Mucosa of descending colon (tissue), 3 donors: ENCODE measurements at regions not wholly inside any gene's neighbourhood (a gene's known extent, or its start where the extent isn't known, plus 50 kb on each side); places are given as distances from the start of the nearest gene placed in this dataset.

ENCODE experiments used
- ATAC-seq: fragments of 200-7000 bp; cut with Tn5 transposase; one replicate; pipeline ENCODE4 v1.9.1; 2020; ENCODE audit warnings: mild to moderate bottlenecking, moderate library complexity
- DNase-seq, 3 donors: peaks; one replicate each; pipeline ENCODE4 v3.0.0-alpha.2; 2020
- H3K36me3 ChIP-seq: fragments of 200-600 bp; one replicate; pipeline ENCODE4 v1.8.0; 2021; ENCODE audit warnings: low read depth, mild to moderate bottlenecking
- H3K4me1 ChIP-seq: fragments of 200-600 bp; one replicate; pipeline ENCODE4 v1.8.0; 2021; ENCODE audit warnings: low read depth, mild to moderate bottlenecking
- H3K4me3 ChIP-seq: fragments of 200-600 bp; one replicate; pipeline ENCODE4 v1.8.0; 2021; ENCODE audit warnings: mild to moderate bottlenecking
- H3K9me3 ChIP-seq: fragments of 200-600 bp; one replicate; pipeline ENCODE4 v1.8.0; 2021; ENCODE audit warnings: mild to moderate bottlenecking
- CTCF ChIP-seq: fragments of 200-600 bp; IDR thresholded peaks from one replicate; pipeline ENCODE4 v1.8.0; 2022; ENCODE audit warnings: antibody characterized with exemption, mild to moderate bottlenecking
- intact Hi-C, 2 donors: fragments of 100-400 bp; cut with DNase I in 1 of 2; cut with micrococcal nuclease in 1 of 2; formaldehyde crosslinking; loops; one replicate each; pipeline versions ENCODE4 v1.11.0 to v1.11.1; 2022; cut with DNase I, micrococcal nuclease
- donor health status: DM: no; HTN: no; CAD: no; lungs with moderate emphysema.
- donor health status: DM: no; HTN: no; CAD: no.
- donor health status: DM: no; HTN: yes; CAD: no.

DNA sequence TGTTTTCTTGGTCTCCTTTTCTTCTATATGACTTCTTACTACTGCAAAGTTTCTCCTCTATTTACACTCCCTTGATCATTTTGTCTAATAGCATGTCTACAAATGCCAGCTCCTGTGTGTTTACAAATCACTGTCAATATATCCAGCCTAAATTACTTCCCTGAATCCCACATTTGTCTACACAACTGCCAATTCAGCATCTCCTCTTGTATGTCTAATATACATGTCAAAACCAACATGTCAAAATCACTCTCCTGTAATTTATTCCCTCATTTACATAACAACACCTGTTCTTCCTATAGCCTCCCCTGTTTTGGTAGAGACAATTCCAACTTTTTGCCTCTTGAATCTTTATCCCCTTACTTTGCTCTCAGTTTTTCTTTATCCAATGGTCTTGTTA, 359.3 kb downstream of the PLOD2 start:
- no peaks in the 10 kb centered on the region for H3K9me3 ChIP-seq
- no peaks in the 10 kb centered on the region for H3K36me3 ChIP-seq
- ATAC-seq, result no peak
- no peak overlapping the region for H3K4me3 ChIP-seq
- no peak for DNase-seq
- intact Hi-C loops, result no loop called here
- no peak for TF ChIP-seq CTCF
- no peaks in the 10 kb centered on the region for H3K4me1 ChIP-seq

- no peak for TF ChIP-seq CTCF
- DNase-seq, result no peak
- intact Hi-C loops, result no loop called here
These were observed 353.0 kb downstream of the PLOD2 start for GRCh38 chr3:145807990-145808389.

GRCh38 chr3:145812391-145812790, 348.6 kb downstream of the PLOD2 start:
- ATAC-seq (no peak), DNase-seq (no peak)
- H3K9me3 ChIP-seq, result no peaks in the 10 kb centered on the region
- no peaks in the 10 kb centered on the region for H3K4me1 ChIP-seq
- no peaks in the 10 kb centered on the region for H3K36me3 ChIP-seq
- intact Hi-C loops, result no loop called here
- H3K4me3 ChIP-seq, result no peak overlapping the region
- TF ChIP-seq CTCF, result no peak

More at GRCh38 chr3:145807990-145808389, 353.0 kb downstream of the PLOD2 start:
- Histone ChIP-seq H3K4me1 (no peaks in the 10 kb centered on the region), H3K4me3 (no peak overlapping the region), H3K9me3 (no peaks in the 10 kb centered on the region), H3K36me3 (no peaks in the 10 kb centered on the region)
- ATAC-seq, result no peak

- DNase-seq (no peak), ATAC-seq (no peak)
- TF ChIP-seq CTCF, result no peak
- H3K9me3 ChIP-seq, result no peaks in the 10 kb centered on the region
- intact Hi-C loops, result no loop called here
- no peaks in the 10 kb centered on the region for H3K4me1 ChIP-seq
- no peak overlapping the region for H3K4me3 ChIP-seq
- no peaks in the 10 kb centered on the region for H3K36me3 ChIP-seq
These were observed 345.1 kb downstream of the PLOD2 start for GRCh38 chr3:145815707-145816413.

GRCh38 chr3:145817870-145818483, 343.0 kb downstream of the PLOD2 start:
- H3K36me3 ChIP-seq, result no peaks in the 10 kb centered on the region
- H3K4me1 ChIP-seq, result no peaks in the 10 kb centered on the region
- ATAC-seq (no peak), DNase-seq (no peak)
- no peak overlapping the region for H3K4me3 ChIP-seq
- H3K9me3 ChIP-seq, result no peaks in the 10 kb centered on the region
- intact Hi-C loops, result no loop called here
- no peak for TF ChIP-seq CTCF
